NCI-H1436 treated with DMSO at 0.1 percent for 48 hours (cell line): ENCODE measurements at regions not wholly inside any gene's neighbourhood (a gene's known extent, or its start where the extent isn't known, plus 50 kb on each side); places are given as distances from the start of the nearest gene placed in this dataset.

Source experiments
- DNase-seq: peaks from one replicate; lab custom pipeline; 2025; lab: John Stamatoyannopoulos, UW

- DNase-seq = no peak
Observed at GRCh38 chr2:11017921-11018320, 106.2 kb downstream of the KCNF1 start.

DNA sequence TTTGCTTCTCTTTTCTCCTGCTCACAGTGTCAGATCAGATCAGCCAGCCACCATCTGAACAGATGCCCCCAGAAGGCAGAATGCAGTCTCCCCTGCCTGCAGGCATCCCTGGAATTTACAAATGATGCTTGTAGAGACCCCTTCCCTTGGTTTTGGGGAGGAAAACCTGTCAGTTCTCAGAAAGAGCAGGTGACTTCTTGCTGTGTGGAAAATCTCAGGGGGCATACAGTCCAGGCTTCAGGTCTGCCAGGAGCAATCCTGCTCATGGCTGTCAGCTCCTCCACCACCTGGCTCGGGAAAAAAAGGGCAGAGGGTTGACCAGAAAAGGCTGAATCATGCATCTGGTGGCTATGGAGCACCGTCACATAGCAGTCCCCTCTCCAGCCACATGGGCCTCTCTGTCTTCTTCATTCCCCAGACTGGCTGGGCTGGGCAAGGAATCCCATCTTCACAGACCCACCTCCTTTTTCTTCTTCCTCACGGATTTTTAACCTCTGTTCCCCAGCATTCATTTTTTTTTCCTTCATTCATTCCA, 107.0 kb downstream of the KCNF1 start:
- DNase-seq = no peak

GRCh38 chr2:11019614-11020013, 107.9 kb downstream of the KCNF1 start:
- no peak for DNase-seq

GRCh38 chr2:11022064-11022463, 110.3 kb downstream of the KCNF1 start:
- DNase-seq = no peak

DNA sequence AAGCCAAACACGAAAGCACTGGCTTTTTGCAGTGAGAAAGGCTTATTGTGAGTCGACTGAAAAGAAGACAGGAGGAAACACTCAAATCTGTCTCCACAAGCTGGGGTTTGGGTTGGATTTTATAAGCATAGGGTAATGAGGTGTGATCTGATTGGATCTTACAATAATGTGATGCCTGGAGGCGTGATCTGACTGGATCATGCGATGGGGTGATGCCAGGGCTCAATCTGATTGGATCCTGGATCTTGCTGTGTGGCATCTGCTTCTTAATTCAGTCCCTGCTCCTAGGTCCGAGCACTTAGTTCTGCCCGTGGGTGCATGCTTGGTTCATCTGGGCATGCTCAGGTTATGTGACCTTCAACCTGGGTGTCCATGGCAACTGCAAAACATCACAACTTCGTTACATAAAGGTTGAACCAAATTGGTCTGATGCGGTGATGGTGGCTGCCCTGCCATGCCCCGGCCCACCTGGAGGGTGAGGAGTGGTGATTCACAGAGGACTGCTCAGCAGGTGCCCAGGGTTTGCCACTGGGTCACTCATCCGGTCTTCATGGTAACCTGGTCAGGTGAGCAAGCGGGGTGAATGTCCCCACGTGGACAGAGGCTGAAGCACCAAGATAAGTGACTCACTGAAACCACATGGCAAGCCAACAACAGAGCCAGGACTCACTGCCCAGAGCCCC, 111.0 kb downstream of the KCNF1 start:
- DNase-seq = no peak

- no peak for DNase-seq
Observed at GRCh38 chr2:11023326-11024258, 111.9 kb downstream of the KCNF1 start.

- DNase-seq = no peak
Observed at GRCh38 chr2:11024259-11024645, 112.5 kb downstream of the KCNF1 start.

DNA sequence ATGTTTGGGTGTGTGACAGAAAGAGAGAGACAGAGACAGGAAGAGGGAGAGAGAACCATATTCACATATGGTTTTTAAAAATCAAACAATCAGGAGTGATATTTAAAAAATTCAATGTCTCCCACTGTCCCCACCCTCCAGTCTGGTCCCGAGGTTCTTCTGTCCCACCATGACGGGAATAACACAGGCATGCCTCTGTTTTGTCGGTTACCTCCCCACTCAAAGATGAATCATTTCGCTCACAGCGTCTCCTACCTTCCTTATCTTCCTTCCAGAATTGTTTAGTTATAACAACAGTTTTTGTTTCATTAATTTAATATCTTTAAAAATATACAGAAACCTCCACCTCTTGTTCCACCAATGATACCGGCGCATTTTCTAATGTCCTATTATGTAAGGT, 113.0 kb downstream of the KCNF1 start:
- no peak for DNase-seq

DNA sequence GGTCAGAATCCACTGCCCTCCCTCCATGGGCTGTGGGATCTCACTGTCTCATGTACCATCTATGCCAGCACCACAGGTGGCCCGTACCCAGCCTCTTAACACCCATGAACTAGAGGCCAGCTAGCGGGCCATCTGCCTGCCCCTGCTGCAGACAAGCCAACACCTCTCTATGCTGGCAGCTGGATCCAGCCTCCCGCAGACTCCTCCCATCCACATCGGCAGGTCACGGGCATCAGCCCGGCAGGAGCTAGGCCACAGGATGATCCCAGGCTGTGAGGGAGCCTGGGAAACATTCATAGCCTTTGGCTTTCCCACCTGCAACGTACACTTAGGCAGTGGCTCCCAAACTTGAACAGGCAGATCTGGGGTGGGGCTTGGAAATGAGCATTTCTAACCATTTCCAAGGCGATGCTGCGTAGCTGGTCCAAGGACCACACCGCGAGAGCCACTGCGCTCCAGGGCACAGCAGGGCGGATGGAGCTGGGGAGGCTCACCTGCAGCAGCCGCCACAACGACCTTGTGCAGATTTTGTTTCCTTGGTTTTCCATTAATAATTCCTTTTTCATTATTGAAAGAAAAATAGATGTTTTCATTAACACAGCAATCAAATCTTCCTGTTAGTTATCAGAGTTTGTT, 114.7 kb downstream of the KCNF1 start:
- no peak for DNase-seq

GRCh38 chr2:11027195-11027594, 115.5 kb downstream of the KCNF1 start:
- DNase-seq = no peak

GRCh38 chr2:11028407-11028916, 116.7 kb downstream of the KCNF1 start:
- no peak for DNase-seq

DNA sequence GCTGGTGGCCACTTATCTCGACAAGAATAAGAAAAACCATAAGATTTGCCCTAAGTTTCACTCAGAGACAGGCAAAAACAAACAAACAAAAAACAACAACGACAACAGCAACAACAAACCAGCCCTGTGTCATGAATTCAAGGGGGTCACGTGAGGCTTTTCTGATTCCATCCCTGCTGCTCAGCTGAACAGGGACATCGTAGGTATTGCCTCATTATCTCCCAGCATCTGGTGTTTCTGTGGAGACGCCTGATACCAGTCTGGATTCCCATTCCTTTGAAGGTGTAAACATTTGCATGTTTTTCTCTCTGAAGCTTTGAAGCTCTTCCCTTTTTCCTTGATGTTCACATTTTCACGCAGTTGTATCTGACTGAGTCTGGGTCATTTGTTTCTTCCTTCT, 117.4 kb downstream of the KCNF1 start:
- DNase-seq = no peak

GRCh38 chr2:11030036-11030435, 118.3 kb downstream of the KCNF1 start:
- no peak for DNase-seq

GRCh38 chr2:11030909-11031308, 119.2 kb downstream of the KCNF1 start:
- no peak for DNase-seq

DNA sequence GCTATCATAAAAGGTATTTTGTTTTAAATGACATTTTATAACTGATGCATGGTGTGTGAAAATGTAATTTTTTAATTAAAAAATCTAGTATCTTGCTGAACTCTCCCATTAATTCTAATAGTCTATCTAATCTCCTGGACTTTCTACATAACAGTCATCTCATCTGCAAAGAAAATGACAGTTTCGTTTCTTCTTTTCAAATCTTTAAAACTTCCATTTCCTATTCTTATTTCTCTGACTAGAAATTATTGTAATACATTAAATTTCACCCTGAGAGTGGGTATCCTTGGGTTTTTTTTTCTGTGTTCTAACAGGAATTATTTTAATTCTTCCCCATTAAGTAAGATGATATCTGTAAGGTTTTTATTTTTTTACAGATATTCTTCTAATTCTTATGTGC, 120.1 kb downstream of the KCNF1 start:
- no peak for DNase-seq

- DNase-seq = no peak
Observed at GRCh38 chr2:11032396-11032795, 120.7 kb downstream of the KCNF1 start.

GRCh38 chr2:11033114-11033513, 121.4 kb downstream of the KCNF1 start:
- no peak for DNase-seq

DNA sequence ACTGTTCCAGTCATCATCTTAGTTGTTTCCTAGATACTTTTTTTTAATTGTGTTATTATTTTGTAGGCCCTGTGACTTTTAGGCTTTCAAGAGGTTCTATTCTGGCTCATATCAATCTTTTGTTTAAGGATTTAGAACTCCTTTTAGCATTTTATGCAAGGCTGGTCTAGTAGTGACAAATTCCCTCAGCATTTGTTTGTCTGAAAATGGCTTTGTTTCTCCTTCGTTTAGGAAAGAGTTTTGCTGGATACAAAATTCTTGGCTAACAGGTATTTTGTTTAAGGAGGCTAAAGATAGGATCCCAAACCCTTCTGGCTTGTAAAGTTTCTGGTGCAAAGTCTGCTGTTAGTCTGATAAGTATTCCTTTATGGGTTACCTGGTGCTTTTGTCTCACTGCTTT, 116.6 kb upstream of the SLC66A3 start:
- no peak for DNase-seq

DNA sequence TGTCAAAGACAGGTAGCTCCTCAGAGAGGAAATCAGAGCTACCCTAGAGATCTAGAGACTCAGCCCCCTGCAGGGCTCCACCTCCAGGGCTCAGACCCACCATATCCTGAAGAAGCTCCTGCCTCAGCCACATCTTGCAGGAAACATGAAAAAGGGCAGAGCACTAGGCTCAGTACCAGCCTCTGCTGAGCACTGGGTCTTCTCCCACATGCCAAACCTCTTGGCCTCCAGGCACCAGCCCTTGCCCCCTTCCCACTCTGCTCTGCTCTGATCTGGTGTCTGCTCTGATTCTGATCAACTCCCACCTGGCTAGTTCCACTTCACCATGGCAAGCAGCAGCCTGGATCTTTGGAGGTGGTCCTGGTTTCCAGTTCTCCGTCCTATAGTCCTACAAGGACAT, 114.3 kb upstream of the SLC66A3 start:
- no peak for DNase-seq

GRCh38 chr2:11042841-11043240, 112.4 kb upstream of the SLC66A3 start:
- no peak for DNase-seq

DNA sequence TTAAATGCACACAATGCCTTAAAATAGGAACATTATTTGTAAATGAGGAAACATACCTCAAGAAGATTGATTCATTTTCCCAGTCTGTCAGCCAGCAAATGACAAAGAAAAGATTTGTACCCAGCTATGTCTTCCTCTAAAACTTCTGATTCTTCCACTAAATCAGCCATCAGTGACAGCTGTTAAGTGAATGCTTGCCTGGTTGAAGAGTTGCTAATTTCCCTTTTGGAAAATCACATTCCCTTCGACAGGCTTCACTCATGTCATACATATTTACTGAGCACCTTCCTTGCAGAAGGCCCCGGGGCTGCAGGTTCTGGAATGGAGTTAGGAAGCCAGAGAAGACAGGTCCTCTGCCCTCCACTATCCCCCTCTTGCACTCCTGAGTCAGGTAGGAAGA, 112.0 kb upstream of the SLC66A3 start:
- no peak for DNase-seq

- DNase-seq = no peak
Observed at GRCh38 chr2:11044201-11044600, 111.1 kb upstream of the SLC66A3 start.

GRCh38 chr2:11045294-11045693, 110.0 kb upstream of the SLC66A3 start:
- DNase-seq = no peak
